GM23338 (cell line): ENCODE measurements at regions not wholly inside any gene's neighbourhood (a gene's known extent, or its start where the extent isn't known, plus 50 kb on each side); places are given as distances from the start of the nearest gene placed in this dataset.

Source experiments
- ATAC-seq: fragments of 200-7000 bp; cut with Tn5 transposase; 3 replicates; pipeline ENCODE4 v1.9.1; 2020
- DNase-seq: peaks from one replicate; pipeline ENCODE4 v3.0.0-alpha.2; 2015; ENCODE audit warnings: low spot score
- H2AFZ ChIP-seq: fragments of 200-600 bp; sonication (generic); 2 replicates; pipeline ENCODE4 v1.8.0; 2016; ENCODE audit warnings: antibody characterized with exemption, mild to moderate bottlenecking, moderate library complexity
- H3F3A ChIP-seq: fragments of 200-600 bp; sonication (generic); replicated peaks from 2 replicates; pipeline ENCODE4 v1.8.0; 2017; ENCODE audit warnings: antibody characterized with exemption, mixed run types, low read depth
- H3K27ac ChIP-seq: fragments of 200-600 bp; sonication (generic); 2 replicates; pipeline ENCODE4 v1.6.1; 2016; ENCODE audit warnings: low read depth
- H3K27me3 ChIP-seq: fragments of 200-600 bp; sonication (generic); 2 replicates; pipeline ENCODE4 v1.8.0; 2016; ENCODE audit warnings: mild to moderate bottlenecking, mixed run types, moderate library complexity; ENCODE audit not compliant: insufficient read depth
- H3K36me3 ChIP-seq: fragments of 200-600 bp; sonication (generic); 2 replicates; pipeline ENCODE4 v1.8.0; 2016; ENCODE audit warnings: mild to moderate bottlenecking; ENCODE audit not compliant: insufficient read depth
- H3K4me1 ChIP-seq: fragments of 200-600 bp; sonication (generic); 2 replicates; pipeline ENCODE4 v1.8.0; 2016; ENCODE audit warnings: mild to moderate bottlenecking, moderate library complexity; ENCODE audit not compliant: insufficient read depth
- H3K4me2 ChIP-seq: fragments of 200-600 bp; sonication (generic); 2 replicates; pipeline ENCODE4 v1.7.1; 2017; ENCODE audit warnings: mixed run types
- H3K4me3 ChIP-seq: fragments of 200-600 bp; sonication (generic); 2 replicates; pipeline ENCODE4 v1.6.1; 2016; ENCODE audit warnings: mixed run types
- H3K79me2 ChIP-seq: fragments of 200-600 bp; sonication (generic); replicated peaks from 2 replicates; pipeline ENCODE4 v1.8.0; 2017; ENCODE audit warnings: mild to moderate bottlenecking; ENCODE audit not compliant: insufficient read depth
- H3K9me2 ChIP-seq: fragments of 200-600 bp; sonication (generic); 2 replicates; pipeline ENCODE4 v1.8.0; 2017; ENCODE audit not compliant: insufficient read depth
- H4K20me1 ChIP-seq: fragments of 200-600 bp; sonication (generic); replicated peaks from 2 replicates; pipeline ENCODE4 v1.8.0; 2017; ENCODE audit warnings: mild to moderate bottlenecking; ENCODE audit not compliant: insufficient read depth
- H3K27ac Mint-ChIP-seq: 2 replicates; pipeline ENCODE4 v1.8.0; 2020; ENCODE audit warnings: inconsistent platforms, mild to moderate bottlenecking, moderate library complexity, mixed read lengths
- H3K27me3 Mint-ChIP-seq: 3 replicates; pipeline ENCODE4 v1.8.0; 2022; ENCODE audit warnings: low read depth, mild to moderate bottlenecking, moderate library complexity, mixed read lengths, inconsistent platforms; ENCODE audit not compliant: insufficient read depth, poor library complexity
- H3K36me3 Mint-ChIP-seq: 3 replicates; pipeline ENCODE4 v1.8.0; 2021; ENCODE audit warnings: low read depth, mild to moderate bottlenecking, inconsistent platforms, moderate library complexity, mixed read lengths
- H3K4me1 Mint-ChIP-seq: 3 replicates; pipeline ENCODE4 v1.8.0; 2020; ENCODE audit warnings: mild to moderate bottlenecking, inconsistent platforms, mixed read lengths
- H3K4me3 Mint-ChIP-seq: 3 replicates; pipeline ENCODE4 v1.8.0; 2021; ENCODE audit warnings: moderate library complexity, mild to moderate bottlenecking, inconsistent platforms, mixed read lengths
- H3K9me3 Mint-ChIP-seq: 3 replicates; pipeline ENCODE4 v1.8.0; 2020; ENCODE audit warnings: moderate library complexity, mild to moderate bottlenecking, inconsistent platforms, mixed read lengths
- CREB1 ChIP-seq: fragments of 250-450 bp; sonication (Bioruptor Pico); IDR thresholded peaks from 2 replicates; pipeline ENCODE4 v1.5.0; 2020; ENCODE audit warnings: low read depth, mild to moderate bottlenecking, moderate library complexity
- ETS1 ChIP-seq: IDR thresholded peaks from 2 replicates; pipeline ENCODE4 v1.6.1; 2016; ENCODE audit warnings: antibody characterized with exemption
- EZH2 ChIP-seq: fragments of 200-600 bp; sonication (generic); IDR thresholded peaks from one replicate; pipeline ENCODE4 v1.8.0; 2017; ENCODE audit warnings: antibody characterized with exemption, mild to moderate bottlenecking, low read depth; ENCODE audit not compliant: unreplicated experiment
- EZH2phosphoT487 ChIP-seq: fragments of 200-600 bp; sonication (generic); IDR thresholded peaks from one replicate; pipeline ENCODE4 v1.8.1; 2018; ENCODE audit warnings: antibody characterized with exemption; ENCODE audit not compliant: unreplicated experiment
- JUNB ChIP-seq: IDR thresholded peaks from one replicate; pipeline ENCODE4 v1.6.1; 2016; ENCODE audit warnings: antibody characterized with exemption; ENCODE audit not compliant: unreplicated experiment
- NANOG ChIP-seq: IDR thresholded peaks from 2 replicates; pipeline ENCODE4 v1.6.1; 2016; ENCODE audit warnings: antibody characterized with exemption, borderline replicate concordance
- POLR2AphosphoS5 ChIP-seq: IDR thresholded peaks from 2 replicates; pipeline ENCODE4 v1.6.1; 2016; ENCODE audit warnings: antibody characterized with exemption, low read depth
- REST ChIP-seq: IDR thresholded peaks from one replicate; pipeline ENCODE4 v1.6.1; 2018; ENCODE audit warnings: antibody characterized with exemption; ENCODE audit not compliant: unreplicated experiment
- STAT1 ChIP-seq: IDR thresholded peaks from one replicate; pipeline ENCODE4 v1.6.1; 2016; ENCODE audit warnings: antibody characterized with exemption; ENCODE audit not compliant: unreplicated experiment
- ZNF114 ChIP-seq: fragments of 250-450 bp; sonication (Bioruptor Pico); IDR thresholded peaks from 2 replicates; pipeline ENCODE4 v1.5.0; 2020; ENCODE audit warnings: mild to moderate bottlenecking, moderate library complexity
- ZNF331 ChIP-seq: fragments of 250-450 bp; sonication (Bioruptor Pico); IDR thresholded peaks from 2 replicates; pipeline ENCODE4 v1.5.0; 2020; ENCODE audit warnings: low read depth, mild to moderate bottlenecking, moderate library complexity
- TF ChIP-seq, protein P1 (sequence below), 2 experiments: fragments of 200-600 bp in 1 of 2; sonication (generic) in 1 of 2; conservative IDR thresholded peaks; 2 replicates each; pipeline versions ENCODE4 v1.5.1 to v1.6.1; 2016 to 2017; ENCODE audit warnings: antibody characterized with exemption in 2 of 2, low read depth in 2 of 2, mild to moderate bottlenecking in 2 of 2, moderate library complexity in 1 of 2

DNA sequence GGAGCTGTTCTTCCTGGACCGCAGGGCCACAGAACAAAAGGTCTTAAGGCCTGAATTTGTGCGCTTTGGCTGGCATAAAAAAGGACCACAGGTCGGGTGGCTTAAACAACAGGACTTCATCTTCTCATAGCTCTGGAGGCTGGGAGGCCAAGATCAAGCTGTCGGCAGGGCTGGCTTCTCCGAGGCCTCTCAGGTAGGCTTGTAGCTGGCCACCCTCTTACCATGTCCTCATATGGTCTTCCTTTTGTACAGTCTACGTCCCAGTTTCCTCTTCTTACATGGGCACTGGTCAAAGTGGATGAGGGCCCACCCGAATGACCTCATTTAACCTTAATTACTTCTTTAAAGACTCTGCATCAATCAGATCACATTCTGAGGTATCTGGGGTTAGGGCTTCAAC, 257.6 kb downstream of the CBLN1 start:
- no peaks in the 10 kb centered on the region for H3K27me3 ChIP-seq
- H3F3A ChIP-seq = no peaks in the 10 kb centered on the region
- peaks cover 14% of the 10 kb centered on the region for H3K9me2 ChIP-seq
- no peak overlapping the region for H3K27ac ChIP-seq
- H4K20me1 ChIP-seq = no peaks in the 10 kb centered on the region
- TF ChIP-seq EZH2 (no peak), ETS1 (no peak)
- DNase-seq = no peak
- H3K4me1 Mint-ChIP-seq = peaks cover 58% of the 10 kb centered on the region
- no peaks in the 10 kb centered on the region for H3K36me3 ChIP-seq
- H3K4me1 ChIP-seq = peaks cover 45% of the 10 kb centered on the region
- ATAC-seq = no peak
- H3K79me2 ChIP-seq = no peaks in the 10 kb centered on the region
- H3K27me3 Mint-ChIP-seq = peaks cover 7% of the 10 kb centered on the region
- no peak overlapping the region for H3K4me3 ChIP-seq
- no peak overlapping the region for H3K27ac Mint-ChIP-seq
- no peaks in the 10 kb centered on the region; the same call in 2 of the 3 replicates for H3K36me3 Mint-ChIP-seq
- peaks cover 4% of the 10 kb centered on the region; the same call in 2 of the 3 replicates for H3K9me3 Mint-ChIP-seq
- no peak overlapping the region for H3K4me3 Mint-ChIP-seq
- no peak overlapping the region for H3K4me2 ChIP-seq
- H2AFZ ChIP-seq = peak overlapping the region; percentile 56; the same call in 1 of the 2 replicates

DNA sequence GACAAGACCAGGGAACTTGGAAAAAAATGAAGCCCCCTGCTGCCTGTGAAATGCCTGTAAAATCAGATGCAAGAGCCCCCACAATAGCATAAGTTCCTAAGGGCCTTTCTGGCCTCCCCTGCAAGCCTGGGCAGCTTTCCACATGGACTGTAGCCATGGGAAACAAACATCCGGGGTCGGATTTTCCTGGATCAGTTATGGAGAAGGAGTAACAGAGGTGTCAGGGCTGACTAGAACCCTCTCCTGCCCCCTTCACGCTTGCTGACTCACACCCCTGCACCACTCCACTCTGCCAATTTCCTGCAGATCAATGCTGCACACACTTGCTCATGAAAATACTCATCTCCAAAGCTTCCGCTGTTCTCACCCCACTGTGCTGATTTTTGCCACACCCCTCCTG, 258.6 kb downstream of the CBLN1 start:
- no peaks in the 10 kb centered on the region for H3K27me3 ChIP-seq
- no peak overlapping the region for H3K4me3 ChIP-seq
- Mint-ChIP-seq H3K27ac (peak overlapping the region; percentile 52), H3K36me3 (no peaks in the 10 kb centered on the region; the same call in 2 of the 3 replicates), H3K9me3 (peaks cover 4% of the 10 kb centered on the region; the same call in 2 of the 3 replicates), H3K27me3 (peaks cover 5% of the 10 kb centered on the region), H3K4me3 (no peak overlapping the region), H3K4me1 (peaks cover 56% of the 10 kb centered on the region)
- H3K9me2 ChIP-seq = peaks cover 14% of the 10 kb centered on the region
- no peaks in the 10 kb centered on the region for H3K79me2 ChIP-seq
- H4K20me1 ChIP-seq = no peaks in the 10 kb centered on the region
- H3F3A ChIP-seq = no peaks in the 10 kb centered on the region
- peak overlapping the region; percentile 23; the same call in 1 of the 2 replicates for H3K4me2 ChIP-seq
- DNase-seq (no peak), ATAC-seq (no peak)
- peaks cover 45% of the 10 kb centered on the region for H3K4me1 ChIP-seq
- peak overlapping the region; percentile 53; the same call in 1 of the 2 replicates for H2AFZ ChIP-seq
- H3K27ac ChIP-seq = peak overlapping the region; percentile 68
- H3K36me3 ChIP-seq = no peaks in the 10 kb centered on the region
- TF ChIP-seq, protein P1, sequence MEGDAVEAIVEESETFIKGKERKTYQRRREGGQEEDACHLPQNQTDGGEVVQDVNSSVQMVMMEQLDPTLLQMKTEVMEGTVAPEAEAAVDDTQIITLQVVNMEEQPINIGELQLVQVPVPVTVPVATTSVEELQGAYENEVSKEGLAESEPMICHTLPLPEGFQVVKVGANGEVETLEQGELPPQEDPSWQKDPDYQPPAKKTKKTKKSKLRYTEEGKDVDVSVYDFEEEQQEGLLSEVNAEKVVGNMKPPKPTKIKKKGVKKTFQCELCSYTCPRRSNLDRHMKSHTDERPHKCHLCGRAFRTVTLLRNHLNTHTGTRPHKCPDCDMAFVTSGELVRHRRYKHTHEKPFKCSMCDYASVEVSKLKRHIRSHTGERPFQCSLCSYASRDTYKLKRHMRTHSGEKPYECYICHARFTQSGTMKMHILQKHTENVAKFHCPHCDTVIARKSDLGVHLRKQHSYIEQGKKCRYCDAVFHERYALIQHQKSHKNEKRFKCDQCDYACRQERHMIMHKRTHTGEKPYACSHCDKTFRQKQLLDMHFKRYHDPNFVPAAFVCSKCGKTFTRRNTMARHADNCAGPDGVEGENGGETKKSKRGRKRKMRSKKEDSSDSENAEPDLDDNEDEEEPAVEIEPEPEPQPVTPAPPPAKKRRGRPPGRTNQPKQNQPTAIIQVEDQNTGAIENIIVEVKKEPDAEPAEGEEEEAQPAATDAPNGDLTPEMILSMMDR (conservative IDR thresholded peaks at IDR 0.05; ENCODE audit: low read depth in 2 of 2) = no peak
- TF ChIP-seq CREB1 (CRISPR knock-in tag) (no peak), JUNB (no peak), EZH2phosphoT487 (no peak), POLR2AphosphoS5 (no peak), NANOG (no peak), ZNF114 (CRISPR knock-in tag) (no peak), EZH2 (no peak), ETS1 (no peak), ZNF331 (no peak), STAT1 (no peak), REST (no peak)
